Upper lobe of left lung (tissue), 4 donors: ENCODE measurements at regions not wholly inside any gene's neighbourhood (a gene's known extent, or its start where the extent isn't known, plus 50 kb on each side); places are given as distances from the start of the nearest gene placed in this dataset.

Experiments used
- EP300 ChIP-seq, 4 donors: sonication (generic); formaldehyde crosslinking; IDR thresholded peaks; one replicate each; pipeline ENCODE4 v1.5.1; 2017; ENCODE audit warnings: antibody characterized with exemption in 4 of 4, control low read depth in 2 of 4
- POLR2A ChIP-seq, 4 donors: fragments of 450-650 bp; IDR thresholded peaks; one replicate each; pipeline ENCODE4 v1.5.1; 2016 to 2017; ENCODE audit warnings: antibody characterized with exemption in 4 of 4, mild to moderate bottlenecking in 2 of 4
- TF ChIP-seq, protein P1 (sequence below), 6 experiments: fragments of 450-650 bp in 4 of 6; fragments of 200-600 bp in 2 of 6; sonication (generic) in 2 of 6; IDR thresholded peaks; one replicate each; pipeline ENCODE4 v1.5.1; 2016 to 2019; ENCODE audit warnings: antibody characterized with exemption in 6 of 6

DNA sequence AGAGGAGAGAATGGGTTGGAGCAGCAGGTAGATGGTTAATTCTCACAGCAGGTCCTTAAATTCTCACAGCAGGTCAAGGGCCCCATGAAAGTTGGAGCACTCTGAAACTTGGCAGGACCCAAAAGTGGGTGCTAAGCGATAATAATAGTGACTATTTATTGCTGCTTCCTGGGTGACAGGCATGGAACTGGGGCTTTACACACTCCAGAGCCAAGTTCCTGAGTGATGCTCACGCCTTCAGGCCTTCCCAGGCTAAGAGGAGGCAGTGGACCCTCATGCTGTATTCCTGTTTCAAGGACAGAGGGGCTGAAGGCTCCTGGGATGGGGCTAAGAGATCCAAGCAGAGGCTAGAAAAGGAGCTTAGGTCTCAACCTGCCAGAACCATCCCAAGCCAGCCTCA, 180.9 kb upstream of the VASH1 start:
- TF ChIP-seq, protein P1, sequence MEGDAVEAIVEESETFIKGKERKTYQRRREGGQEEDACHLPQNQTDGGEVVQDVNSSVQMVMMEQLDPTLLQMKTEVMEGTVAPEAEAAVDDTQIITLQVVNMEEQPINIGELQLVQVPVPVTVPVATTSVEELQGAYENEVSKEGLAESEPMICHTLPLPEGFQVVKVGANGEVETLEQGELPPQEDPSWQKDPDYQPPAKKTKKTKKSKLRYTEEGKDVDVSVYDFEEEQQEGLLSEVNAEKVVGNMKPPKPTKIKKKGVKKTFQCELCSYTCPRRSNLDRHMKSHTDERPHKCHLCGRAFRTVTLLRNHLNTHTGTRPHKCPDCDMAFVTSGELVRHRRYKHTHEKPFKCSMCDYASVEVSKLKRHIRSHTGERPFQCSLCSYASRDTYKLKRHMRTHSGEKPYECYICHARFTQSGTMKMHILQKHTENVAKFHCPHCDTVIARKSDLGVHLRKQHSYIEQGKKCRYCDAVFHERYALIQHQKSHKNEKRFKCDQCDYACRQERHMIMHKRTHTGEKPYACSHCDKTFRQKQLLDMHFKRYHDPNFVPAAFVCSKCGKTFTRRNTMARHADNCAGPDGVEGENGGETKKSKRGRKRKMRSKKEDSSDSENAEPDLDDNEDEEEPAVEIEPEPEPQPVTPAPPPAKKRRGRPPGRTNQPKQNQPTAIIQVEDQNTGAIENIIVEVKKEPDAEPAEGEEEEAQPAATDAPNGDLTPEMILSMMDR (IDR thresholded peaks at IDR 0.05): no peak
- TF ChIP-seq POLR2A (IDR thresholded peaks at IDR 0.05): no peak
- no peak for TF ChIP-seq EP300 (IDR thresholded peaks at IDR 0.05)
